ENCODE measurements at regions not wholly inside any gene's neighbourhood (a gene's known extent, or its start where the extent isn't known, plus 50 kb on each side); places are given as distances from the start of the nearest gene placed in this dataset.

- no peak for FAIRE-seq
Measured at GRCh38 chr10:8498881-8499280, 444.4 kb downstream of the GATA3 start.

GRCh38 chr10:8499312-8499711 lies 444.8 kb downstream of the GATA3 start:
- TF ChIP-seq TAF1 (IDR thresholded peaks at IDR 0.05; ENCODE audit: borderline replicate concordance, low read depth, low read length) = no peak
- TF ChIP-seq POLR2A (IDR thresholded peaks at IDR 0.05; ENCODE audit: low read depth, low read length) = no peak
- TF ChIP-seq POLR2AphosphoS5 (IDR thresholded peaks at IDR 0.05; ENCODE audit: low read depth, low read length) = no peak
- DNase-seq (ENCODE audit: insufficient read length) (no peak), FAIRE-seq (no peak)

More at GRCh38 chr10:8498881-8499280, 444.4 kb downstream of the GATA3 start:
- no peak for DNase-seq (ENCODE audit: insufficient read length)
- no peak for TF ChIP-seq TAF1 (IDR thresholded peaks at IDR 0.05; ENCODE audit: borderline replicate concordance, low read depth, low read length)
- no peak for TF ChIP-seq POLR2A (IDR thresholded peaks at IDR 0.05; ENCODE audit: low read depth, low read length)
- TF ChIP-seq POLR2AphosphoS5 (IDR thresholded peaks at IDR 0.05; ENCODE audit: low read depth, low read length) = no peak

- TF ChIP-seq TAF1 (IDR thresholded peaks at IDR 0.05; ENCODE audit: borderline replicate concordance, low read depth, low read length) (no peak), POLR2A (IDR thresholded peaks at IDR 0.05; ENCODE audit: low read depth, low read length) (no peak), POLR2AphosphoS5 (IDR thresholded peaks at IDR 0.05; ENCODE audit: low read depth, low read length) (no peak)
- FAIRE-seq (no peak), DNase-seq (ENCODE audit: insufficient read length) (no peak)
Measured at GRCh38 chr10:8499752-8500390, 445.4 kb downstream of the GATA3 start.

- FAIRE-seq (no peak), DNase-seq (ENCODE audit: insufficient read length) (no peak)
- TF ChIP-seq TAF1 (IDR thresholded peaks at IDR 0.05; ENCODE audit: borderline replicate concordance, low read depth, low read length) (no peak), POLR2A (IDR thresholded peaks at IDR 0.05; ENCODE audit: low read depth, low read length) (no peak), POLR2AphosphoS5 (IDR thresholded peaks at IDR 0.05; ENCODE audit: low read depth, low read length) (no peak)
Measured at GRCh38 chr10:8502573-8502972, 448.1 kb downstream of the GATA3 start.

GRCh38 chr10:8504499-8504898 lies 450.0 kb downstream of the GATA3 start:
- FAIRE-seq (no peak), DNase-seq (ENCODE audit: insufficient read length) (no peak)
- no peak for TF ChIP-seq TAF1 (IDR thresholded peaks at IDR 0.05; ENCODE audit: borderline replicate concordance, low read depth, low read length)
- TF ChIP-seq POLR2A (IDR thresholded peaks at IDR 0.05; ENCODE audit: low read depth, low read length) = no peak
- TF ChIP-seq POLR2AphosphoS5 (IDR thresholded peaks at IDR 0.05; ENCODE audit: low read depth, low read length) = no peak

GRCh38 chr10:8507156-8507555 lies 452.7 kb downstream of the GATA3 start:
- FAIRE-seq = no peak
- TF ChIP-seq POLR2A (IDR thresholded peaks at IDR 0.05; ENCODE audit: low read depth, low read length) (no peak), POLR2AphosphoS5 (IDR thresholded peaks at IDR 0.05; ENCODE audit: low read depth, low read length) (no peak), TAF1 (IDR thresholded peaks at IDR 0.05; ENCODE audit: borderline replicate concordance, low read depth, low read length) (no peak)
- no peak for DNase-seq (ENCODE audit: insufficient read length)

GRCh38 chr10:8508882-8509281 lies 454.4 kb downstream of the GATA3 start:
- FAIRE-seq = no peak
- DNase-seq (ENCODE audit: insufficient read length) = no peak
- no peak for TF ChIP-seq TAF1 (IDR thresholded peaks at IDR 0.05; ENCODE audit: borderline replicate concordance, low read depth, low read length)
- TF ChIP-seq POLR2AphosphoS5 (IDR thresholded peaks at IDR 0.05; ENCODE audit: low read depth, low read length) = no peak
- no peak for TF ChIP-seq POLR2A (IDR thresholded peaks at IDR 0.05; ENCODE audit: low read depth, low read length)

- FAIRE-seq = no peak
- TF ChIP-seq TAF1 (IDR thresholded peaks at IDR 0.05; ENCODE audit: borderline replicate concordance, low read depth, low read length) = no peak
- TF ChIP-seq POLR2A (IDR thresholded peaks at IDR 0.05; ENCODE audit: low read depth, low read length) = no peak
- no peak for TF ChIP-seq POLR2AphosphoS5 (IDR thresholded peaks at IDR 0.05; ENCODE audit: low read depth, low read length)
Measured at GRCh38 chr10:8510471-8510870, 456.0 kb downstream of the GATA3 start.

GRCh38 chr10:8511026-8511425 lies 456.5 kb downstream of the GATA3 start:
- DNase-seq (ENCODE audit: insufficient read length) (no peak), FAIRE-seq (no peak)
- TF ChIP-seq POLR2AphosphoS5 (IDR thresholded peaks at IDR 0.05; ENCODE audit: low read depth, low read length) (no peak), TAF1 (IDR thresholded peaks at IDR 0.05; ENCODE audit: borderline replicate concordance, low read depth, low read length) (no peak), POLR2A (IDR thresholded peaks at IDR 0.05; ENCODE audit: low read depth, low read length) (no peak)

More at GRCh38 chr10:8510471-8510870, 456.0 kb downstream of the GATA3 start:
- DNase-seq (ENCODE audit: insufficient read length) = no peak

- no peak for FAIRE-seq
- no peak for DNase-seq (ENCODE audit: insufficient read length)
- TF ChIP-seq POLR2A (IDR thresholded peaks at IDR 0.05; ENCODE audit: low read depth, low read length) = no peak
- no peak for TF ChIP-seq TAF1 (IDR thresholded peaks at IDR 0.05; ENCODE audit: borderline replicate concordance, low read depth, low read length)
- no peak for TF ChIP-seq POLR2AphosphoS5 (IDR thresholded peaks at IDR 0.05; ENCODE audit: low read depth, low read length)
Measured at GRCh38 chr10:8513155-8514147, 459.0 kb downstream of the GATA3 start.

GRCh38 chr10:8520382-8520781 lies 465.9 kb downstream of the GATA3 start:
- FAIRE-seq = no peak
- TF ChIP-seq TAF1 (IDR thresholded peaks at IDR 0.05; ENCODE audit: borderline replicate concordance, low read depth, low read length) (no peak), POLR2A (IDR thresholded peaks at IDR 0.05; ENCODE audit: low read depth, low read length) (no peak), POLR2AphosphoS5 (IDR thresholded peaks at IDR 0.05; ENCODE audit: low read depth, low read length) (no peak)
- no peak for DNase-seq (ENCODE audit: insufficient read length)
